ENCODE measurements at regions not wholly inside any gene's neighbourhood (a gene's known extent, or its start where the extent isn't known, plus 50 kb on each side); places are given as distances from the start of the nearest gene placed in this dataset.
"Not testable (repeated sequence)": the region's sequence is repeated elsewhere in the genome, so short reads cannot be mapped to it uniquely, and the experiment has no call there.

- TF ChIP-seq CTCF (IDR thresholded peaks at IDR 0.05; ENCODE audit: low read depth, low read length): no peak
- Histone ChIP-seq H3K4me3 (ENCODE audit: low read depth, low read length) (no peak overlapping the region), H3K27me3 (ENCODE audit: insufficient read depth, low read depth, severe bottlenecking) (no peaks in the 10 kb centered on the region), H3K36me3 (no peaks in the 10 kb centered on the region), H3K9me3 (ENCODE audit: severe bottlenecking) (peaks cover 9% of the 10 kb centered on the region), H3K27ac (no peak overlapping the region)
- DNase-seq: no peak
These were observed 277.5 kb downstream of the PDCD6IP start for GRCh38 chr3:34075975-34076374.

- no peak for TF ChIP-seq CTCF (IDR thresholded peaks at IDR 0.05; ENCODE audit: low read depth, low read length)
These were observed 279.2 kb downstream of the PDCD6IP start for GRCh38 chr3:34077417-34078195.

GRCh38 chr3:34078418-34078817 is 280.0 kb downstream of the PDCD6IP start:
- Histone ChIP-seq H3K4me3 (ENCODE audit: low read depth, low read length) (no peak overlapping the region), H3K27ac (no peak overlapping the region), H3K27me3 (ENCODE audit: insufficient read depth, low read depth, severe bottlenecking) (no peaks in the 10 kb centered on the region), H3K9me3 (ENCODE audit: severe bottlenecking) (peaks cover 9% of the 10 kb centered on the region), H3K36me3 (no peaks in the 10 kb centered on the region)
- no peak for TF ChIP-seq CTCF (IDR thresholded peaks at IDR 0.05; ENCODE audit: low read depth, low read length)
- no peak for DNase-seq

More at GRCh38 chr3:34077417-34078195, 279.2 kb downstream of the PDCD6IP start:
- no peaks in the 10 kb centered on the region for H3K36me3 ChIP-seq
- no peak overlapping the region for H3K4me3 ChIP-seq (ENCODE audit: low read depth, low read length)
- H3K27me3 ChIP-seq (ENCODE audit: insufficient read depth, low read depth, severe bottlenecking): no peaks in the 10 kb centered on the region
- H3K27ac ChIP-seq: no peak overlapping the region
- H3K9me3 ChIP-seq (ENCODE audit: severe bottlenecking): peaks cover 9% of the 10 kb centered on the region
- no peak for DNase-seq

GRCh38 chr3:34079849-34080248 is 281.4 kb downstream of the PDCD6IP start:
- not testable (repeated sequence) for H3K4me3 ChIP-seq (ENCODE audit: low read depth, low read length); H3K27ac ChIP-seq; DNase-seq; H3K9me3 ChIP-seq (ENCODE audit: severe bottlenecking); H3K36me3 ChIP-seq; H3K27me3 ChIP-seq (ENCODE audit: insufficient read depth, low read depth, severe bottlenecking)

- not testable (repeated sequence) for DNase-seq
These were observed 291.9 kb downstream of the PDCD6IP start for GRCh38 chr3:34090379-34090778.

GRCh38 chr3:34090876-34091275 is 292.4 kb downstream of the PDCD6IP start:
- no peak for TF ChIP-seq CTCF (IDR thresholded peaks at IDR 0.05; ENCODE audit: low read depth, low read length)
- Histone ChIP-seq H3K27me3 (ENCODE audit: insufficient read depth, low read depth, severe bottlenecking) (no peaks in the 10 kb centered on the region), H3K4me3 (ENCODE audit: low read depth, low read length) (no peak overlapping the region), H3K9me3 (ENCODE audit: severe bottlenecking) (peaks cover 10% of the 10 kb centered on the region), H3K36me3 (no peaks in the 10 kb centered on the region), H3K27ac (peak overlapping the region; percentile 75)
- DNase-seq: peak; percentile 21

More at GRCh38 chr3:34090379-34090778, 291.9 kb downstream of the PDCD6IP start:
- not testable (repeated sequence) for H3K4me3 ChIP-seq (ENCODE audit: low read depth, low read length); H3K36me3 ChIP-seq; H3K27me3 ChIP-seq (ENCODE audit: insufficient read depth, low read depth, severe bottlenecking); H3K9me3 ChIP-seq (ENCODE audit: severe bottlenecking)
- H3K27ac ChIP-seq: peak overlapping the region; percentile 75

- not testable (repeated sequence) for H3K36me3 ChIP-seq; H3K27me3 ChIP-seq (ENCODE audit: insufficient read depth, low read depth, severe bottlenecking)
These were observed 295.9 kb downstream of the PDCD6IP start for GRCh38 chr3:34094280-34094679.

More at GRCh38 chr3:34094280-34094679, 295.9 kb downstream of the PDCD6IP start:
- not testable (repeated sequence) for H3K9me3 ChIP-seq (ENCODE audit: severe bottlenecking); H3K4me3 ChIP-seq (ENCODE audit: low read depth, low read length); DNase-seq; H3K27ac ChIP-seq

All from WERI-Rb-1 (cell line).